H1 (cell line): ENCODE measurements at regions not wholly inside any gene's neighbourhood (a gene's known extent, or its start where the extent isn't known, plus 50 kb on each side); places are given as distances from the start of the nearest gene placed in this dataset.

ENCODE experiments used
- POLR2A ChIP-seq, 2 experiments: IDR thresholded peaks; 1 replicate in 1 of 2; 2 replicates in 1 of 2; pipeline ENCODE4 v1.6.1; 2011; ENCODE audit warnings: low read depth in 2 of 2, low read length in 2 of 2, mild to moderate bottlenecking in 2 of 2; ENCODE audit errors: control extremely low read depth in 1 of 2
- RXRA ChIP-seq: IDR thresholded peaks from 2 replicates; pipeline ENCODE4 v1.6.1; 2011; ENCODE audit warnings: low read depth, mild to moderate bottlenecking, low read length, moderate library complexity; ENCODE audit not compliant: insufficient read depth
- SIN3A ChIP-seq, 2 experiments: IDR thresholded peaks in 1 of 2; conservative IDR thresholded peaks in 1 of 2; 2 replicates each; pipeline ENCODE4 v1.6.1; 2011 to 2012; ENCODE audit warnings: low read length in 2 of 2, improper control_type of control experiment in 1 of 2, low read depth in 1 of 2, mild to moderate bottlenecking in 1 of 2
- SIX5 ChIP-seq: IDR thresholded peaks from 2 replicates; pipeline ENCODE4 v1.6.1; 2011; ENCODE audit warnings: mild to moderate bottlenecking, low read depth, low read length
- TAF1 ChIP-seq: IDR thresholded peaks from 2 replicates; pipeline ENCODE4 v1.6.1; 2011; ENCODE audit warnings: mild to moderate bottlenecking, low read depth, low read length

DNA sequence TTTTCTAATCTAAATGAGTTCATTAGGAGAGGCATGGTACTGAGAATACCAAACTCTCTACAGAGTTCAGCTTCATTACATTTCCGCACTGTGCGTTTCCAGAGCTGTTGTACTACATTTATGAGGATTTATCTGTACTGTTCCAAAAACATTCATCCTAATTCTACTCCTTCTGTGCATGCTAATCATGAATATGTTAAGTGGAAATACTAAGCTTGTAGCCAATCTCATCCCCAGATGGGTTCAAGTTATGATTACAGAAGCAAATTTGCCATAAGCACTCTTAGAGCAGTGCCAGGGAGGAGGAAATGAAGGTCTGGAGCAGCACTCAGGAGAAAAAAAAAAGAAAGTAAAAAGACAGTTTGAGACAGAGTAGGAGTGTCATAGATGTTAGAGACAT lies 544.3 kb downstream of the GBE1 start:
- TF ChIP-seq TAF1: no peak
- no peak for TF ChIP-seq SIN3A (conservative IDR thresholded peaks at IDR 0.05 in 1 of 2, IDR thresholded peaks at IDR 0.05 in 1 of 2; ENCODE audit: low read depth in 1 of 2, low read length in 2 of 2)
- no peak for TF ChIP-seq SIX5
- TF ChIP-seq POLR2A (IDR thresholded peaks at IDR 0.05; ENCODE audit: control extremely low read depth in 1 of 2, low read depth in 2 of 2, low read length in 2 of 2): no peak
- no peak for TF ChIP-seq RXRA
